Ishikawa (cell line): ENCODE measurements at regions not wholly inside any gene's neighbourhood (a gene's known extent, or its start where the extent isn't known, plus 50 kb on each side); places are given as distances from the start of the nearest gene placed in this dataset.

ENCODE experiments used
- CEBPB ChIP-seq: IDR thresholded peaks from 2 replicates; pipeline ENCODE4 v1.6.1; 2012
- EP300 ChIP-seq: IDR thresholded peaks from 2 replicates; pipeline ENCODE4 v1.6.1; 2012; ENCODE audit warnings: borderline replicate concordance
- FOXM1 ChIP-seq: IDR thresholded peaks from 2 replicates; pipeline ENCODE4 v1.6.1; 2012; ENCODE audit warnings: low read depth, borderline replicate concordance
- TAF1 ChIP-seq: IDR thresholded peaks from 2 replicates; pipeline ENCODE4 v1.6.1; 2012; ENCODE audit warnings: low read depth, mild to moderate bottlenecking
- TEAD4 ChIP-seq: IDR thresholded peaks from 2 replicates; pipeline ENCODE4 v1.6.1; 2012
- YY1 ChIP-seq: IDR thresholded peaks from 2 replicates; pipeline ENCODE4 v1.6.1; 2012; ENCODE audit warnings: low read depth
- ZBTB7A ChIP-seq: IDR thresholded peaks from 2 replicates; pipeline ENCODE4 v1.6.1; 2012; ENCODE audit warnings: low read depth
- TF ChIP-seq, protein P1 (sequence below): IDR thresholded peaks from 2 replicates; pipeline ENCODE4 v1.6.1; 2012
- TF ChIP-seq, protein P2 (sequence below): IDR thresholded peaks from 2 replicates; pipeline ENCODE4 v1.6.1; 2012; ENCODE audit warnings: low read depth, mild to moderate bottlenecking

DNA sequence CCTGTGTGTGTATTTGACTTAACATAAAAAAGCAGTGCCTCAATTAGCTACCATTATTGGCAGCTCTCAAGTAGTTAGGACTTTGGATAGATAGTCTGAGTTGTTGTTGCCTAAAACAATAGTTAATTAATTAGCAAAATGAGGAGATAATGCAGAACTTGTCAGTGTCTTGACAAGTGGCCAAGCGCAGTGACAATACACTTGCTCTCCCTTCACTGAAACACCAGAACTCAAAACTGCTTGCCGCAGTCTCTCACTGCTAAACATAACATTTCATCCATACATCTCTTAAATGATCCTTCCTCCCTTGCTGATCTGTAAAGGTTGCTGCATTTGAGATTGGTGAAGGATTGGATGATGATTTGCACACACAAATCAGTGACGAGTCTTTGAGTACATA, 61.7 kb downstream of the ARHGAP35 start:
- no peak for TF ChIP-seq EP300
- TF ChIP-seq, protein P1, sequence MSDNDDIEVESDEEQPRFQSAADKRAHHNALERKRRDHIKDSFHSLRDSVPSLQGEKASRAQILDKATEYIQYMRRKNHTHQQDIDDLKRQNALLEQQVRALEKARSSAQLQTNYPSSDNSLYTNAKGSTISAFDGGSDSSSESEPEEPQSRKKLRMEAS, result no peak
- TF ChIP-seq, protein P2, sequence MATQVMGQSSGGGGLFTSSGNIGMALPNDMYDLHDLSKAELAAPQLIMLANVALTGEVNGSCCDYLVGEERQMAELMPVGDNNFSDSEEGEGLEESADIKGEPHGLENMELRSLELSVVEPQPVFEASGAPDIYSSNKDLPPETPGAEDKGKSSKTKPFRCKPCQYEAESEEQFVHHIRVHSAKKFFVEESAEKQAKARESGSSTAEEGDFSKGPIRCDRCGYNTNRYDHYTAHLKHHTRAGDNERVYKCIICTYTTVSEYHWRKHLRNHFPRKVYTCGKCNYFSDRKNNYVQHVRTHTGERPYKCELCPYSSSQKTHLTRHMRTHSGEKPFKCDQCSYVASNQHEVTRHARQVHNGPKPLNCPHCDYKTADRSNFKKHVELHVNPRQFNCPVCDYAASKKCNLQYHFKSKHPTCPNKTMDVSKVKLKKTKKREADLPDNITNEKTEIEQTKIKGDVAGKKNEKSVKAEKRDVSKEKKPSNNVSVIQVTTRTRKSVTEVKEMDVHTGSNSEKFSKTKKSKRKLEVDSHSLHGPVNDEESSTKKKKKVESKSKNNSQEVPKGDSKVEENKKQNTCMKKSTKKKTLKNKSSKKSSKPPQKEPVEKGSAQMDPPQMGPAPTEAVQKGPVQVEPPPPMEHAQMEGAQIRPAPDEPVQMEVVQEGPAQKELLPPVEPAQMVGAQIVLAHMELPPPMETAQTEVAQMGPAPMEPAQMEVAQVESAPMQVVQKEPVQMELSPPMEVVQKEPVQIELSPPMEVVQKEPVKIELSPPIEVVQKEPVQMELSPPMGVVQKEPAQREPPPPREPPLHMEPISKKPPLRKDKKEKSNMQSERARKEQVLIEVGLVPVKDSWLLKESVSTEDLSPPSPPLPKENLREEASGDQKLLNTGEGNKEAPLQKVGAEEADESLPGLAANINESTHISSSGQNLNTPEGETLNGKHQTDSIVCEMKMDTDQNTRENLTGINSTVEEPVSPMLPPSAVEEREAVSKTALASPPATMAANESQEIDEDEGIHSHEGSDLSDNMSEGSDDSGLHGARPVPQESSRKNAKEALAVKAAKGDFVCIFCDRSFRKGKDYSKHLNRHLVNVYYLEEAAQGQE, result no peak
- TF ChIP-seq TAF1, result no peak
- TF ChIP-seq TEAD4, result no peak
- no peak for TF ChIP-seq CEBPB
- no peak for TF ChIP-seq FOXM1
- TF ChIP-seq YY1, result no peak
- TF ChIP-seq ZBTB7A, result no peak
